ENCODE measurements at regions not wholly inside any gene's neighbourhood (a gene's known extent, or its start where the extent isn't known, plus 50 kb on each side); places are given as distances from the start of the nearest gene placed in this dataset.

DNA sequence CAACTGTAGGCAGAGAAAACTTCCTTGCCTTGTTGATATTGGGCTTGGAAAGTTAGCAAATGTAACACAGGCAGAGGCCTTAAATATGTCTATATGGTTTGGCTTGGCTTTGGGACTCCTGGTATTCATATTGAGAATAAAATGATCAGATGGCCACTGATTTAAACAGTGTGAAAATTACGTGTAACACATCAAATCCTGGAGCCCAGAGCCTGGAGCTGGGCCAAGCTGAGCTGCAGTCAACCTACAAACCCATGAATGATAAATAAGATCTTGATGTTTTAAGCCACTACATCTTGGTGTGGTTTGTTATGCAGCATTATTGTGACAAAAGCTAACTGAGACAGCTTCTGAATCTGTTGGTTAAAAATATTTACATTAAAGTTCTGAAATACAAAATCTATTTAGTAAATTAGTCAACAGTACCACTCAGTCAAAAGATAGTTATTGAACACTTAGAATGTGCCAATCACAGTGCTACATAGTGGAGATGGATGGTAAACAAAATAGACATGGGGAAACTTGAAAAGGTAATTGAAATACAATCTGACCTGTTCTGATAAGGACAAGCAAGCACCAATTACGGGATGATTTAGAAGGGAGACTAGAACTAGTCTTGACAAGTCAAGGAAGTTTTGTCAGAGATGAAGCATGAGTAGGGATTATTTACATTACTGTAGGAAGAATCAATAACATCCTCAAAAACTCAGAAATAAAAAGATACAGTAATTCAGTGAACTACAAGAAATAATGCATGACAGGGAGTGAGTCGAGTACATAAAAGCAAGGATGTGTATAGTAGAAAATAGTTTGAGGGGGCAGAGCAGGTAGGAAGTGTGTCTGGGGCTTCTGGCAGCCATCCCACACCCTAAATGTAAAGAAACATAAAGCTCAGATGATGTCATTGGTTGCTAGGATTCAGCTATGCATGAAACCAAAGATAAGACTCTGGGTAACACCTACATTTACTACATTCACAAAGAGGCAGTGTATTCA is 157.7 kb downstream of the HNMT start:
- H3K36me3 Mint-ChIP-seq: no peaks in the 10 kb centered on the region
- no peak overlapping the region for H3K27ac Mint-ChIP-seq
- no peaks in the 10 kb centered on the region for H3K4me1 Mint-ChIP-seq
- H3K4me3 Mint-ChIP-seq: no peak overlapping the region
- DNase-seq (ENCODE audit: low spot score in 2 of 2) (no peak), ATAC-seq (no peak)
- H3K9me3 Mint-ChIP-seq: no peaks in the 10 kb centered on the region

DNA sequence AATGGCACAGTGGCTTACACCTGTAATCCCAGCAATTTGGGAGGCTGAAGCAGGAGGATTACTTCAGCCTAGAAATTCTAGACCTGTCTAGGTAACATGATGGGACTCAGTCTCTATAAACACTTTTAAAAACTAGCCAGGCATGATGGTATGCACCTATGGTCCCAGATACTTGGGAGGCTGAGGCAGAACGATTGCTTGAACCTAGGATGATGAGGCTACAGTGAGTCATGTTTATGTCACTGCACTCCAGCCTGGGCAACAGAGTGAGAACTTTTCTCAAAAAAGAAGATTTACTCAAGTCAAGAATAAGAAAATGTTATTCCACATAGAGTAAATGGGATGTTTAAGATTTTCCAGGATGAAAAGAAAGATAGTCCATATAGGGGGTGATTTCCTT is 158.6 kb downstream of the HNMT start:
- Mint-ChIP-seq H3K4me1 (no peaks in the 10 kb centered on the region), H3K9me3 (peaks cover 5% of the 10 kb centered on the region), H3K4me3 (no peak overlapping the region), H3K27ac (no peak overlapping the region), H3K36me3 (no peaks in the 10 kb centered on the region)
- no peak for DNase-seq (ENCODE audit: low spot score in 2 of 2)
- no peak for ATAC-seq

DNA sequence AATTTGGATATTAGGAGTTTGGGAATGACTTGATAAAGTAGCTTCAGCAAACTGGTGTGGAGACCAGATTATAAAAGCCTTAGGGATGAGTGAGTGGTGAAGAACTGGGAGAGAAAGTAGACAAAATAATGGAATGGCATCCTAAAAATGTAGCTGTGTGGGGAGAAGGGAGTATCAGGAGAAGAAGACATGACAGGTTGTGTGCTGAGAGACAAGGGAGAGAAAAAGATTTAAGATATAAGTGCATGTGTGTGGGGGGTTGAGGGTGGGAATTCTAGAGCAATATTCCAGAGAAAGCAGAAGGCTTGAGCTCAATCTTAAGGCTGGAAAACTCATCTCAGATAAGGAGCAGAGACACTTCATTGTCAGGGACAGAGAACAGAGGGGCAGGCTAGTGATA is 159.5 kb downstream of the HNMT start:
- no peak for ATAC-seq
- no peak overlapping the region for H3K4me3 Mint-ChIP-seq
- H3K4me1 Mint-ChIP-seq: no peaks in the 10 kb centered on the region
- H3K36me3 Mint-ChIP-seq: no peaks in the 10 kb centered on the region
- peaks cover 8% of the 10 kb centered on the region for H3K9me3 Mint-ChIP-seq
- H3K27ac Mint-ChIP-seq: no peak overlapping the region
- DNase-seq (ENCODE audit: low spot score in 2 of 2): no peak

DNA sequence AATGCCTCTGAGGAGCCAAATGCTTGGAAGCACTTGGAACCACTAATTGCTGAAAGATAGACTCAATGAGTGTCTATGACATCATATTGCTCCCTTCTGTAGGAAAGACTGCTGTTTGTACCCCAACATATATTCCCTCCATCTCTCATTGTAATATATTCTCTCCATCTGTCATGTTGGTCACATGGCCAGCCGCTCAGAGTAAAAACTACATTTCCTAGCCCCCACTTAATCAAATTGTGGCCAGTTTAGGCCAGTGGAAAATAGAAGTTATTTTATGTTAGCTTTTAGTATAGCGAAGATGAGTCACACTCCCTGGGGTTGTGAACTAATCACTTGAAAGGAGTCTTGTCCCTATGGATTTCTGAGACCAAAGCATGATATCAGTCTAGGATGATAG is 160.2 kb downstream of the HNMT start:
- ATAC-seq (no peak), DNase-seq (ENCODE audit: low spot score in 2 of 2) (no peak)
- Mint-ChIP-seq H3K4me1 (no peaks in the 10 kb centered on the region), H3K36me3 (no peaks in the 10 kb centered on the region), H3K27ac (no peak overlapping the region), H3K4me3 (no peak overlapping the region), H3K9me3 (peaks cover 14% of the 10 kb centered on the region)

DNA sequence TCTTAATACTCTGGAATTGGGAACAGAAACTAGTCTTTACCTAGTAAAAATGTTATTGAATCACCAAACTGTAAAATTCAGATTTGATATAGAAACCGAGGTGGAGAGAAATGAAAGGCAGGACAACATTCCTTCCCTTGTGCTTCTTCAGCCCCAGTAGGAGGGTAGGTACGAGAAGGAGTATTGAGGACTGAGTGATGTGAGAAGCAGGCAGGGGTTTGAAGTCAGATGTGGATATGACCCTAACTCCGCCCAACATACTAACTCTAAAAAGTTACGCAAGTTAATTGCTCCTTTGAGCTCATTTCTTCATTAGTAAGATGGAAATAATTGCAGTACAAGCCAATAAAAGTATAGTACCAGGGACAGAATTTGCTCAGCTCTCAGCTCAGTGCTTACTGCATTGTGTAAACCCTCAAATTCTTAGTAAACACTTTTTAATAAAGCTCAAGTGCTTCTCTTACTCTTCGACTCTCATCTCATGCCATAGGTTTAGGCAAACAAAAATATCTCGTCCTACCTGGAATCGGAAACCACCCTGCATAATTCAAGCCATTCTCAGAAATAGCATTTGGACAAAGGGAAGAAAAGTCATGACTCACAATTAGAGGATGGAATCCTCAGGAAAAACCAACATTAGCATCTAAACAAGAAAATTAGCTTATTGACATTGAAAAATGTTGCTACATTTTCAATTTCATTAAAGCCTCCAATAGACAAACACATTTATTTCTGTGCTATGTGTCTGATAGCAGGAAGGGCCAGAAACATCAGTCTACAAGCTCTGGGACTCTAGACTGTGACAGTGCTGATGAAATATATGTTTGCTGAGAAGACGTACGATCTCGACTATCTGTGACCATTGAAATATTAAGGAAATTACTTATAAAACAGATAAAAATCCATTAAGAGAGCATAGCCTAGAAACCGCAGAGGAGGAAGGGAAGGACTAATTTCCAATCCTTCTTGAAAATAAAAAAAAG is 161.3 kb downstream of the HNMT start:
- H3K36me3 Mint-ChIP-seq: no peaks in the 10 kb centered on the region
- H3K4me3 Mint-ChIP-seq: no peak overlapping the region
- no peaks in the 10 kb centered on the region for H3K4me1 Mint-ChIP-seq
- peaks cover 14% of the 10 kb centered on the region for H3K9me3 Mint-ChIP-seq
- no peak overlapping the region for H3K27ac Mint-ChIP-seq
- ATAC-seq (no peak), DNase-seq (ENCODE audit: low spot score in 2 of 2) (no peak)

DNA sequence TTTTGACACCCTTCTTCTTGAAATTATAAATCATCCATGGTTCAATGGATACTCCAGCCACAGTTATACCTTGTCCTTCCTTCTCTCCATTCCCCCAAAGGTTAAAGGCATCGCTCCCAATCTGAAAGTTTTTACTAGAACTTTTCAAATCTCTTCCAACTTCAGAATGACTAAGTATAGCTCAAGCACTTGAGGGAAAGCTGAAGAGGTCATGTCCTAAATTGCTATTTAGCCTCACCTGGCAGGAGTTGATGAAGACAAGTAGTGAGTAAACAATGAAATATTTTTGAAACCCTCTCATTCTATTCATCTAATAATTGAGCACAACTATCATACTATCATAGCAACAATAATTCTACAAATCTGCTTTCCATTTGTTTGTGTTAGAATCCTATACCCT is 167.8 kb downstream of the HNMT start:
- no peak overlapping the region for H3K27ac Mint-ChIP-seq
- H3K36me3 Mint-ChIP-seq: no peaks in the 10 kb centered on the region
- H3K4me1 Mint-ChIP-seq: no peaks in the 10 kb centered on the region
- no peak for DNase-seq (ENCODE audit: low spot score in 2 of 2)
- ATAC-seq: no peak
- H3K4me3 Mint-ChIP-seq: no peak overlapping the region
- peaks cover 27% of the 10 kb centered on the region for H3K9me3 Mint-ChIP-seq

DNA sequence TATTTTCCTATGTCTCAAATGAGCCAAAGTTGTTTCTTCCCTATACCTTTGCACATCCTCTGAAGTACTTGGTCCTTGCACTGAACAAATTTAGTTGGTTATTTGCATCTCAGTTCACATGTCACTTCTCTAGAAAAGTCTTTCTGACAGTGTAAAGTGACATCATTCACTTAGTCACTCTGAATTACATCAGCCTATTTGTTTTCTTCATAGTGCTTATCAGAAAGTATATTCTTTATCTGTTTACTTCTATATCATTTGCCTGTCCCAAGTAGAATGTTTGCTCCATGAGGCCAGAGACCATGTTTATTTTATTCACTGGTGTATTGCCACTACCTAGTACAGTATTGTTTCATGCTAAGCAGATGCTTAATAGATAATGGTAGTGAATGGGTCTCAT is 173.7 kb downstream of the HNMT start:
- Mint-ChIP-seq H3K27ac (no peak overlapping the region), H3K36me3 (no peaks in the 10 kb centered on the region), H3K4me3 (no peak overlapping the region), H3K9me3 (peaks cover 11% of the 10 kb centered on the region), H3K4me1 (no peaks in the 10 kb centered on the region)
- ATAC-seq (no peak), DNase-seq (ENCODE audit: low spot score in 2 of 2) (no peak)

DNA sequence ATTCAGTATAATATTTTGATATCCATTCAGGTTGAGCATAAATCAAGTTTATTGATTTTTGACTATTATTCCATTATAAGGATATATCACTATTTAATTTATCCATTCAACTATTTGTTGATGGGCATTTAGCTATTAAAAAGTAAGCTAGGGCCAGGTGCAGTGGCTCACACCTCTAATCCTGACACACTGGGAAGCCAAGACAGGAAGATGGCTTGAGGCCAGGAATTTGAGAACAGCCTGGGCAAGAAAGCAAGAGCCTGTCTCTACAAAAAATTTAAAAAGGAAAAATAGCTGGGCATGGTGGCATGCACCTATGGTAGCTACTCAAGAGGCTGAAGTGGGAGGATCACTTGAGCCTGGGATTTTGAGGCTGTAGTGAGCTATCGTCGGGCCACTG is 183.5 kb downstream of the HNMT start:
- Mint-ChIP-seq H3K9me3 (peaks cover 12% of the 10 kb centered on the region), H3K4me3 (no peak overlapping the region)

DNA sequence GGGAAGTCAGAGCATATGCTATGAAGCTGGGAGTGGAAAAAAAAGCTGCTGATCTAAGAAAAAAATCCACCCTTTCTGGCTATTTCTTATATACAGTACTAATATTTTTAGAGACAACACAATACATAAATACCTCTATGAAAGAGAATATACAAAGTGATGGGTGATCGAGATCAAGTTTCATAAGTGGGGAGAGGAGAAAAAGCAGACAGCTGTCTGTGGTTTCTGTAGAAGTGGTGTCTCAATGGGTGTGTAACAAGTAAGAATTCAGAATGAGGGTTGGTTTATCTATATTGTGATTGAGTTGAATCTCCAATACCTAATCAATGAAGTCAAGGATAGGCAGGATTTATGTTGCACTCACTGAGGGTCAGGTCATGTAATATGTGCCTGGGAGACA is 191.0 kb downstream of the HNMT start:
- no peaks in the 10 kb centered on the region for H3K36me3 Mint-ChIP-seq

More for the DNA sequence above, 183.5 kb downstream of the HNMT start:
- H3K36me3 Mint-ChIP-seq: no peaks in the 10 kb centered on the region
- no peaks in the 10 kb centered on the region for H3K4me1 Mint-ChIP-seq
- ATAC-seq (no peak), DNase-seq (ENCODE audit: low spot score in 2 of 2) (no peak)
- no peak overlapping the region for H3K27ac Mint-ChIP-seq

DNA sequence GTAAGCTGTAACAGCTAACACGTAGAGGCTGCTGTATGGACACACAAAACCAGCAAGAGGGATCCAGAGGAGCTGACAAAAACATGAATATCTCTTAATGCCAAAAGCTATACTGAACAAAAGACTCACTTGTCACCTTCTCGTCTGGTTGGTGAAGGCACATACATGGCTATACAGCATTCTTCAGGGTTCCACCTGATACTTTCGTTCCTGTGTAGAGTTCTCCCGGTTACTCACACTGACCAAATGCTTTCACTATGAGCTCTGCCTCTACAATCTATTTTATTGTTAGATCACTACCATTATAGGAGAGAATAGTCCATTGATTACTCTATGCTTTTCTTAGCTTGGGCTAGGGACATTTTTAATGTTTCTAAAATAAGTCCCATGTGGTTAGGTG is 193.1 kb downstream of the HNMT start:
- no peak for DNase-seq (ENCODE audit: low spot score in 2 of 2)
- Mint-ChIP-seq H3K36me3 (no peaks in the 10 kb centered on the region), H3K27ac (no peak overlapping the region), H3K4me3 (no peak overlapping the region), H3K4me1 (no peaks in the 10 kb centered on the region), H3K9me3 (peaks cover 13% of the 10 kb centered on the region)
- ATAC-seq: no peak

More for the DNA sequence above, 191.0 kb downstream of the HNMT start:
- H3K27ac Mint-ChIP-seq: no peak overlapping the region
- H3K4me3 Mint-ChIP-seq: no peak overlapping the region
- H3K9me3 Mint-ChIP-seq: peaks cover 11% of the 10 kb centered on the region
- no peaks in the 10 kb centered on the region for H3K4me1 Mint-ChIP-seq
- ATAC-seq (no peak), DNase-seq (ENCODE audit: low spot score in 2 of 2) (no peak)

DNA sequence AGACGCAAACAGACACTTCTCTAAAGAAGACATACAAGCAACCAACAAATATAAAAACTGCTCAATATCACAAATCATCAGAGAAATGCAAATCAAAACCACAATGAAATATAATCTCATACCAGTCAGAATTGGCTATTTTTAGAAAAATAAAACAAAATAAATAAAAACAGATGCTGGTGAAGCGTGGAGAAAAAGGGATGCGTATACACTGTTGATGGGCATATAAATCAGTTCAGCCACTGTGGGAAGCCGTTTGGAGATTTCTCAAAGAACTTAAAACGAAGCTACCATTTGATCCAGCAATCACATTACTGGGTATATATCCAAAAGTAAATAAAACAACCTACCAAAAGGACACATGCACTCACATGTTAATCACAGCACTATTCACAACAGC is 206.2 kb downstream of the HNMT start:
- Mint-ChIP-seq H3K9me3 (peaks cover 13% of the 10 kb centered on the region), H3K4me3 (no peak overlapping the region), H3K4me1 (no peaks in the 10 kb centered on the region), H3K36me3 (no peaks in the 10 kb centered on the region), H3K27ac (no peak overlapping the region)
- no peak for DNase-seq (ENCODE audit: low spot score in 2 of 2)
- ATAC-seq: no peak

DNA sequence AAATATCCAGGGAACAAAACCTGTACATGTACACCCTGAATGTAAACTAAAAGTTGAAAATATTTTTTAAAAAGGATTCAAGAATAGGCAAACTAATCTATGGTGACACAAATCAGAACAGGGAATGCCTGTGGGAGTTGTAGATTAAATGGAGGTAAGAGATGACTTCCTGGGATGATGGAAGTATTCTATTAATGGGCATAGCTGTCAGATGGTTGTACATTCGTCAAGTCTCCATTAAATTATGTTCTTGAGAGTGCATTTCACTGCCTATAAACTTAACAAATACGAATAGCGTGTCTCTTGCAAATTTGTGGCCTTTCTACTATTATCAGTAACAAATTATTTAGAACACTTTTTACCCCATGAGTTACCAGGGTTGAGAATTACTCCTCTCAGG is 207.0 kb downstream of the HNMT start:
- no peaks in the 10 kb centered on the region for H3K36me3 Mint-ChIP-seq
- H3K27ac Mint-ChIP-seq: no peak overlapping the region
- H3K4me3 Mint-ChIP-seq: no peak overlapping the region
- DNase-seq (ENCODE audit: low spot score in 2 of 2) (no peak), ATAC-seq (no peak)
- peaks cover 14% of the 10 kb centered on the region for H3K9me3 Mint-ChIP-seq
- no peaks in the 10 kb centered on the region for H3K4me1 Mint-ChIP-seq

DNA sequence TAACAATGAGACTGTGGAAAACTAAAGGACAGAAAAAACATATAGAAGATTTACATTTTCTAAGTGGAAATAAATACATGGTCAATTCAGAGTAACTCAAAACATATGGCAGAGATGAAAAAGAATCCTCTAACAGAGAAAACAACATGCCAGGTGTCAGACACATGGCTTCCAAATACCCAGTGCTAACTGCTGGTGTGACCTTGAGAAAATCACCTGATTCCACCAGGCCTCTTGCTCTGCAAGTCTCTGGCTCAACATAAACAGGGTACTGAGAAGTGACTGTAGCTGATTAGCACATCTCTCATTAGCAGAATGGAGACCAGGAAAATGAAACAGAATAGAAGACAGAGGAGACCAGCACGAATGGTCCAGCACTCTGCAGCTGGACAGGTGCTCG is 210.8 kb downstream of the HNMT start:
- ATAC-seq (no peak), DNase-seq (ENCODE audit: low spot score in 2 of 2) (no peak)
- Mint-ChIP-seq H3K4me1 (no peaks in the 10 kb centered on the region), H3K9me3 (peaks cover 23% of the 10 kb centered on the region), H3K27ac (no peak overlapping the region), H3K4me3 (no peak overlapping the region), H3K36me3 (no peaks in the 10 kb centered on the region)

DNA sequence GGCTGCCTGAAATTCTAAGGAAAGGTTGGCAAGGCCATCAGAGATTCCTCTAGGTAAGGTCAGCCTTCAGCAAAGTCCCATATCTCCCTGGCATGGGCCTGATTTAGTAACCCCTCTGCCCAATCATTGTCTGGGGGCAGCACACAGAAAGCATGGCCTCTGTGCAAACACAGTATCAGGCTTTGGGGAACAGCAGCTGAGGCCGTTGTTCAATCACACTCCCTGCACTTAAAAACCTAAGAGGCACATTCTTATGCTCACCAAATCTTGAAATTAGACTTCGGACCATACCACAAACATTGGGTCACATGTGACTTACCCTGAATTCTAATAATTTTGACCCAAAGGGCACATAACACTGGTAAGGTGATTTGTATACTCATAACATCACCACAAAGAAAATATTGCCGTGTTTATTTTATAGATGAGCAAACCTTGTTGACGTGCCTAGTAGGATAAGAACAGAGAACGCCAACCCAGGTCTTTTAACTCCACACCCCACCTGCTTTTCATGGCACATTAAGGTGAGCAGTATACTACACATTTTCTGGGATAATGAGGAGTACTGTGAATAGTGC is 212.7 kb downstream of the HNMT start:
- no peak for DNase-seq (ENCODE audit: low spot score in 2 of 2)
- no peak for ATAC-seq
- no peak overlapping the region for H3K4me3 Mint-ChIP-seq
- no peaks in the 10 kb centered on the region for H3K4me1 Mint-ChIP-seq
- H3K36me3 Mint-ChIP-seq: no peaks in the 10 kb centered on the region
- H3K9me3 Mint-ChIP-seq: peaks cover 25% of the 10 kb centered on the region
- H3K27ac Mint-ChIP-seq: no peak overlapping the region

DNA sequence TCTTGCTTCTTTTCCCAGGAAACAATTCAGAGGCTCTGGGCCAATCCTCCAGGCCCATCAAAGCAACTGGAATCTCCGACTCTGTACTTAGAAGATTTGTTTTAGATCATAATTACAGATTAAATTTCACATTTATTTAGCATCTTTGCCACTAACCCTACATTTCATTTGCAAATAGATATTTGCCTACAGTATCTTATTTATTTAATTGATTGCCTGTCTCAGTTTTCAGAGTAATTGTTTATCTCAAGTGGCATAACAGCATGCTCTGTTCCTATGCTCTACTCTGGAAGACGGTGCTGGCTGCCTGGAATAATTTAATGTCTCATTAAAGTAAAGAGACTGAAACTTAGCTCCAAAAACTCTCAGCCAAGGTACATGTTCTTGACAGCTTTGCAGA is 213.4 kb downstream of the HNMT start:
- H3K36me3 Mint-ChIP-seq: no peaks in the 10 kb centered on the region
- peaks cover 25% of the 10 kb centered on the region for H3K9me3 Mint-ChIP-seq
- DNase-seq (ENCODE audit: low spot score in 2 of 2) (no peak), ATAC-seq (no peak)
- H3K4me3 Mint-ChIP-seq: no peak overlapping the region
- no peaks in the 10 kb centered on the region for H3K4me1 Mint-ChIP-seq
- H3K27ac Mint-ChIP-seq: no peak overlapping the region
